OCI-LY3 (cell line): ENCODE measurements at regions not wholly inside any gene's neighbourhood (a gene's known extent, or its start where the extent isn't known, plus 50 kb on each side); places are given as distances from the start of the nearest gene placed in this dataset.

Experiments used
- H2AFZ ChIP-seq: fragments of 200-600, 300-600 bp; shearing (Covaris generic); 2 replicates; pipeline ENCODE4 v1.6.0; 2014; ENCODE audit warnings: antibody characterized with exemption, low read depth, low read length
- H3K27ac ChIP-seq: fragments of 200-600, 300-600 bp; sonication (generic); 2 replicates; pipeline ENCODE4 v1.5.1; 2014; ENCODE audit warnings: mild to moderate bottlenecking, low read length, moderate library complexity, mixed read lengths
- H3K27me3 ChIP-seq: fragments of 200-600, 300-600 bp; sonication (generic); 2 replicates; pipeline ENCODE4 v1.6.1; 2014; ENCODE audit warnings: low read depth, low read length, mixed read lengths
- H3K36me3 ChIP-seq: fragments of 200-600, 300-600 bp; sonication (generic); replicated peaks from 2 replicates; pipeline ENCODE3; 2014; ENCODE audit warnings: low read depth, low read length, mixed read lengths
- H3K4me1 ChIP-seq: fragments of 300-600, 200-600 bp; sonication (generic); 2 replicates; pipeline ENCODE4 v1.6.1; 2014; ENCODE audit warnings: low read length, mixed read lengths
- H3K4me2 ChIP-seq: fragments of 200-600, 300-600 bp; sonication (generic); 2 replicates; pipeline ENCODE4 v1.6.1; 2014; ENCODE audit warnings: low read length, mixed read lengths
- H3K4me3 ChIP-seq: fragments of 300-600, 200-600 bp; sonication (generic); 2 replicates; pipeline ENCODE4 v1.5.1; 2014; ENCODE audit warnings: antibody characterized with exemption, mild to moderate bottlenecking, low read length, moderate library complexity
- H3K79me2 ChIP-seq: fragments of 300-600, 200-600 bp; shearing (Covaris generic); 2 replicates; pipeline ENCODE4 v1.6.1; 2014; ENCODE audit warnings: mild to moderate bottlenecking, low read length, mixed read lengths
- H3K9ac ChIP-seq: fragments of 300-600, 200-600 bp; shearing (Covaris generic); 2 replicates; pipeline ENCODE4 v1.6.0; 2014; ENCODE audit warnings: mild to moderate bottlenecking, low read length, moderate library complexity
- H3K9me3 ChIP-seq: fragments of 200-600, 300-600 bp; shearing (Covaris generic); 2 replicates; pipeline ENCODE4 v1.6.1; 2014; ENCODE audit warnings: low read length, mixed read lengths; ENCODE audit not compliant: insufficient read depth
- H4K20me1 ChIP-seq: fragments of 200-600, 300-600 bp; sonication (generic); 2 replicates; pipeline ENCODE4 v1.6.1; 2016; ENCODE audit warnings: low read length, mixed read lengths; ENCODE audit not compliant: insufficient read depth
- EZH2phosphoT487 ChIP-seq: fragments of 200-600 bp; shearing (Covaris generic); IDR thresholded peaks from 2 replicates; pipeline ENCODE4 v1.6.1; 2018; ENCODE audit warnings: antibody characterized with exemption, mixed run types, low read depth
- TF ChIP-seq, protein P1 (sequence below): fragments of 200-600, 300-600 bp; sonication (generic); IDR thresholded peaks from 2 replicates; pipeline ENCODE4 v1.5.1; 2014; ENCODE audit warnings: antibody characterized with exemption, low read length, low read depth

DNA sequence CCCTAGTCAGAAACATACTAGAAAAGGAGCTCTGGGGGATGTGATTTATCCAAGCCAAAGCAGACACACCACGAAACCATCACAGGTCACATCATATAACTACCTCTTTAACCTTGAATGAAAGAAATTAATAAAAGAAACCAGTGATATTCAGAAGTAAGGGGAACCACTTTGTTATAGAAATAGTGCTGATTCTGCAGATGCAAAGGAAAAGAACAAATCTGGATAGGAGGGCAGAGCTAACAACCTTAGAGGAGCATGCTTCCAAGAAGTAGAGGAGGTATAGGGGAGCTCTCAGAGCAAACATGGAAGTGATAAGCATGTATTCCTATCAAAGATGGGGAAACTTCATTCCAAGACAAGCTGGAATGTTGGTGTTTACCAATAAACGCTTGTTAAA is 117.0 kb upstream of the MDM1 start:
- TF ChIP-seq, protein P1, sequence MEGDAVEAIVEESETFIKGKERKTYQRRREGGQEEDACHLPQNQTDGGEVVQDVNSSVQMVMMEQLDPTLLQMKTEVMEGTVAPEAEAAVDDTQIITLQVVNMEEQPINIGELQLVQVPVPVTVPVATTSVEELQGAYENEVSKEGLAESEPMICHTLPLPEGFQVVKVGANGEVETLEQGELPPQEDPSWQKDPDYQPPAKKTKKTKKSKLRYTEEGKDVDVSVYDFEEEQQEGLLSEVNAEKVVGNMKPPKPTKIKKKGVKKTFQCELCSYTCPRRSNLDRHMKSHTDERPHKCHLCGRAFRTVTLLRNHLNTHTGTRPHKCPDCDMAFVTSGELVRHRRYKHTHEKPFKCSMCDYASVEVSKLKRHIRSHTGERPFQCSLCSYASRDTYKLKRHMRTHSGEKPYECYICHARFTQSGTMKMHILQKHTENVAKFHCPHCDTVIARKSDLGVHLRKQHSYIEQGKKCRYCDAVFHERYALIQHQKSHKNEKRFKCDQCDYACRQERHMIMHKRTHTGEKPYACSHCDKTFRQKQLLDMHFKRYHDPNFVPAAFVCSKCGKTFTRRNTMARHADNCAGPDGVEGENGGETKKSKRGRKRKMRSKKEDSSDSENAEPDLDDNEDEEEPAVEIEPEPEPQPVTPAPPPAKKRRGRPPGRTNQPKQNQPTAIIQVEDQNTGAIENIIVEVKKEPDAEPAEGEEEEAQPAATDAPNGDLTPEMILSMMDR: no peak
- Histone ChIP-seq H3K27ac (peak overlapping the region; percentile 33; the same call in 1 of the 2 replicates), H3K9ac (no peak overlapping the region), H3K4me3 (no peak overlapping the region), H3K4me2 (peak overlapping the region; percentile 19; the same call in 1 of the 2 replicates), H3K36me3 (no peaks in the 10 kb centered on the region), H3K4me1 (peaks cover 39% of the 10 kb centered on the region), H3K27me3 (no peaks in the 10 kb centered on the region), H2AFZ (no peak overlapping the region), H3K79me2 (no peaks in the 10 kb centered on the region), H3K9me3 (no peaks in the 10 kb centered on the region), H4K20me1 (no peaks in the 10 kb centered on the region)

DNA sequence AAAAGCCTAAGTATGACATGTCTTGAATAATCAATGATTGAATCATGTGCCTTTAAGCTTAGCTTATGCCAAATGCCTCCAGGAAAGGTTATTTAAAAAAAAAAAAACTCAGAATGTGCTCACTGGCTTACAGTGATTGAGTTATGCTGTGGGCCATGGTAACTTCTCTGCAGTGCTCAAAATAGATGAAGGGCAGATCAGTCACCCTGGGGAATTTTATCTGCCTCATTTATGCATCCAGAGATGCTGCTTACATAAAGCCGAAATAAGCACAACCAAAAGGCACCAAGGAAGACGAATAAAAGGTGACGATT is 118.7 kb upstream of the MDM1 start:
- no peaks in the 10 kb centered on the region for H3K79me2 ChIP-seq

DNA sequence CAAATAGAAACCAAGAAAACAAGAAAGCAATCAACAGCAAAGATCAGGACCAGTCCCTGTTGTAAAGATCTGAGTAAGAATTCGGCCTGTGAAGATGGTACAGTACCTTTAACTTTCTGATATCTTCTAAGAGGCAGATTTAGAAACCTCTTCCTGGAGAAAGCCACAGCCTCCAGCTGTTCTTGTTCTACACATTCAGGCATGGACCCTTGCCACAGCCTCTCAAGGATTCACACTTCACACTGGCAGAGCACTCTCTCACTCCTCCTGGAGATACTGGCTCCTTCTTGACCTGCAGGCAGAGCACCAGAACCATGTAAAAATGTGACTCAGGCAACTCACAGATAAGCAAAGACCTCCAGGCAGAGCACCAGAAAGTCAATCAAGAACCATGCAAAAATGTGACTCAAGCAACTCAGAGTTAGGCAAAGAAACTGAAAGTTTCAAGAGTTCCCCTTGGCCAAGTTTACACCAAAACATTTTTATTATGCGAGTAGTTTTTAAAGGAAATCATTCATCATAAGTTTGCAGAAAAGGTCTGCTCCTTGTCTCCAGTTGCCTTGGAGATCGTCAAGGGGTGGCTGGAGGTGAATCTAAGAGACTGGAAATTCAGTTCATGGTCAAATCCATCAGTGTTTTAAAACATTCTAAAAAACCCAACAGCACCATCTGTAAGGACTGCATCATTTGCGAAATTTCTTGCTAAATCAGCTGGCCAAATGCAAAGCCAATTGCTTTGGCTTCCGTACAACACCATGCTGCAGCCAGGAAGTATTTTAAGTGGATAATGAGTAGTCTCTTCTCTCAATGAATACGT is 119.3 kb upstream of the MDM1 start:
- H3K9ac ChIP-seq: no peak overlapping the region
- H4K20me1 ChIP-seq: no peaks in the 10 kb centered on the region
- peak overlapping the region; percentile 57 for H3K4me2 ChIP-seq
- peak overlapping the region; percentile 65 for H3K27ac ChIP-seq
- no peaks in the 10 kb centered on the region for H3K9me3 ChIP-seq
- no peaks in the 10 kb centered on the region for H3K36me3 ChIP-seq
- no peaks in the 10 kb centered on the region for H3K79me2 ChIP-seq
- no peaks in the 10 kb centered on the region for H3K27me3 ChIP-seq
- peak overlapping the region; percentile 37 for H3K4me3 ChIP-seq
- H3K4me1 ChIP-seq: peaks cover 39% of the 10 kb centered on the region
- TF ChIP-seq, protein P1: no peak
- TF ChIP-seq EZH2phosphoT487: no peak
- H2AFZ ChIP-seq: peak overlapping the region; percentile 40; the same call in 1 of the 2 replicates

More for the DNA sequence above, 118.7 kb upstream of the MDM1 start:
- Histone ChIP-seq H3K4me3 (peak overlapping the region; percentile 37), H3K4me1 (peaks cover 39% of the 10 kb centered on the region), H3K27me3 (no peaks in the 10 kb centered on the region), H3K9me3 (no peaks in the 10 kb centered on the region), H3K4me2 (peak overlapping the region; percentile 57), H3K27ac (peak overlapping the region; percentile 65), H3K9ac (no peak overlapping the region), H3K36me3 (no peaks in the 10 kb centered on the region), H4K20me1 (no peaks in the 10 kb centered on the region), H2AFZ (peak overlapping the region; percentile 40; the same call in 1 of the 2 replicates)
- TF ChIP-seq EZH2phosphoT487: no peak
- TF ChIP-seq, protein P1: no peak

DNA sequence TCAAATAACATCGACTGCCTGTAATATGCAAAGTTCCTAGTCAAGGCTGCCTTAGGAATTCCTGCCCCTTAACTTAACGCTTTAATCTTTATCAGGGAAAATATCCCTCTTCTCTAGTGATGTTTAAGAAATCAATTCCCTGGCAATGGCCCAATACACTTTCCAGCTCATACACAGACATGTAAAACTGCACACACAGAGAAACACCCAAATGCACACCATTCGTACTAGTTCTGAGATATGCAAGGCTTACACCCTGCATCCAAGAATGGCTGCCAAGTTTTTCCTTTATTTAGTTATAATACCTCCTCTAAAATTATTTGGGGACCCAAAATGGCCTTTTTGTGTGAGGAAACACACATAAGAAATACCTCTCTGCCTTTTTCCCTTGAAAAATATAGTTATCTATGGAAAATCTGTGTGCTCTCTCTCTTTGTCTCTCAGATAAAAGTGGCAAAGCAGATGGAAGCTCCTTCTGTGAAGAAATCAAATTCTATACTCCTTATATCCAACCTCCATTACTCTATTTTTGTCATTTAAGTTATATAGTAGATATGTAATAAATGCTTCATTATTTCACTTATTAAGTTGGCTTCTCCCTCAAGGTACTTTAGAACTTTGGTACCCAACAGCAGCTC is 120.0 kb upstream of the MDM1 start:
- H3K79me2 ChIP-seq: no peaks in the 10 kb centered on the region
- H3K9me3 ChIP-seq: no peaks in the 10 kb centered on the region
- TF ChIP-seq, protein P1: no peak
- TF ChIP-seq EZH2phosphoT487: no peak
- H3K9ac ChIP-seq: no peak overlapping the region
- peak overlapping the region; percentile 57; the same call in 1 of the 2 replicates for H3K4me2 ChIP-seq
- no peaks in the 10 kb centered on the region for H3K27me3 ChIP-seq
- H3K27ac ChIP-seq: 0 out of 2 replicates have a peak overlapping the region, but pooled peaks have one; percentile 65
- H3K4me3 ChIP-seq: no peak overlapping the region
- peaks cover 38% of the 10 kb centered on the region for H3K4me1 ChIP-seq
- H3K36me3 ChIP-seq: no peaks in the 10 kb centered on the region
- no peaks in the 10 kb centered on the region for H4K20me1 ChIP-seq
- no peak overlapping the region for H2AFZ ChIP-seq
